Stomach (tissue), 8 donors: ENCODE measurements at regions not wholly inside any gene's neighbourhood (a gene's known extent, or its start where the extent isn't known, plus 50 kb on each side); places are given as distances from the start of the nearest gene placed in this dataset.

Experiments
- DNase-seq, 2 donors: peaks; one replicate each; pipeline versions ENCODE4 v3.0.0 to v3.0.0-alpha.2; 2013 to 2019
- H3K27ac ChIP-seq, 5 donors: fragments of 200-600 bp in 4 of 5; sonication (generic) in 4 of 5; one replicate each; pipeline ENCODE4 v1.5.1; 2013 to 2019; ENCODE audit warnings: mild to moderate bottlenecking in 1 of 5, moderate library complexity in 1 of 5
- H3K27me3 ChIP-seq, 3 donors: fragments of 200-600 bp; sonication (generic); one replicate each; pipeline ENCODE4 v1.5.1; 2017 to 2019; ENCODE audit warnings: mixed run types in 1 of 3
- H3K36me3 ChIP-seq, 4 donors: fragments of 200-600 bp; sonication (generic); 1 replicate in 3 of 4; 2 replicates in 1 of 4; pipeline ENCODE4 v1.5.1; 2016 to 2019
- H3K4me1 ChIP-seq, 4 donors: fragments of 200-600 bp; sonication (generic); one replicate each; pipeline ENCODE4 v1.5.1; 2016 to 2019
- H3K4me3 ChIP-seq, 4 donors: fragments of 200-600 bp; sonication (generic) in 3 of 4; one replicate each; pipeline ENCODE4 v1.5.1; 2016 to 2019; ENCODE audit warnings: mild to moderate bottlenecking in 1 of 4
- H3K9me3 ChIP-seq, 4 donors: fragments of 200-600 bp; sonication (generic); one replicate each; pipeline ENCODE4 v1.5.1; 2016 to 2019
- CTCF ChIP-seq, 7 experiments: fragments of 450-650 bp in 4 of 7; fragments of 200-600 bp in 3 of 7; sonication (generic) in 3 of 7; IDR thresholded peaks; one replicate each; pipeline ENCODE4 v1.5.1; 2016 to 2019; ENCODE audit warnings: antibody characterized with exemption in 7 of 7, control low read depth in 2 of 7, mild to moderate bottlenecking in 1 of 7
- EP300 ChIP-seq: sonication (generic); formaldehyde crosslinking; IDR thresholded peaks from one replicate; pipeline ENCODE4 v1.6.1; 2017; ENCODE audit warnings: antibody characterized with exemption
- POLR2A ChIP-seq, 4 donors: fragments of 450-650 bp; IDR thresholded peaks; one replicate each; pipeline ENCODE4 v1.6.1; 2016; ENCODE audit warnings: antibody characterized with exemption in 4 of 4, control low read depth in 2 of 4, mild to moderate bottlenecking in 1 of 4, moderate library complexity in 1 of 4
- POLR2AphosphoS5 ChIP-seq, 3 donors: sonication (generic); formaldehyde crosslinking; IDR thresholded peaks; one replicate each; pipeline ENCODE4 v1.6.1; 2016; ENCODE audit warnings: antibody characterized with exemption in 3 of 3
- WGBS, 5 donors: extraction: QIAGEN DNeasy Blood & Tissue Kit in 3 of 5; methylation state at CpG; one replicate each; pipeline versions ENCODE4 v1.1.5 to v1.1.7; 2013 to 2018; 5-methylcytosine and 5-hydroxymethylcytosine counted together
- intact Hi-C: fragments of 100-400 bp; cut with DNase I; formaldehyde crosslinking; loops from one replicate; pipeline ENCODE4 v1.15.1; 2023; ENCODE audit warnings: low total_unique reads
- donor health status: healthy with polysubstance abuse.
- donor health status: Bipolar disorder and iron deficiency.
- donor health status: healthy.

DNA sequence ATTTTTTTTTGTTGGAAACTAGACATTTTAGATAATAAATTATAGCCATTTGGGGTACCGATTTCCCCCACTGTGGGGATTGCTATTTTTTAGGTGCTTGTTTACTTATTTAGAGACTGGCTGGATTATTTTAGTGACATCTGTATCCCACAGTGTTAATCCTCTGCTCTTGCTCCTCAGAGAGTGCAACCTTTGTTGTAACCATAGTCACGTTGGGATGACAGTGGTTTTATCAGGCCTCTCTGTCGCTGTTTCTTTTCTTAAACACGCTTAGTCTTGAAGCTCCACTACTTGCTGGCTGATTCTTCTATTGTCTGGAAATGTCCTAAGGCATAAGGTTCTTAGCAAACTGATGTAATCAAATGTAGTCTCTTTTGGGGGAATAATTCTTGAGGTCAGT, 451.6 kb upstream of the SEMA6D start:
- no peak for TF ChIP-seq POLR2AphosphoS5 (IDR thresholded peaks at IDR 0.05)
- H3K9me3 ChIP-seq: peaks cover 0 to 10% (median 5%) of the 10 kb centered on the region in 4 donors
- H3K27me3 ChIP-seq: no peaks in the 10 kb centered on the region
- H3K4me3 ChIP-seq: no peak overlapping the region
- no peaks in the 10 kb centered on the region for H3K4me1 ChIP-seq
- intact Hi-C loops: no loop called here
- 72 to 79% (median 74%) methylated on average over 4 of the region's 4 CpGs for WGBS, 5 donors
- no peak overlapping the region for H3K27ac ChIP-seq
- DNase-seq: no peak
- H3K36me3 ChIP-seq: no peaks in the 10 kb centered on the region

DNA sequence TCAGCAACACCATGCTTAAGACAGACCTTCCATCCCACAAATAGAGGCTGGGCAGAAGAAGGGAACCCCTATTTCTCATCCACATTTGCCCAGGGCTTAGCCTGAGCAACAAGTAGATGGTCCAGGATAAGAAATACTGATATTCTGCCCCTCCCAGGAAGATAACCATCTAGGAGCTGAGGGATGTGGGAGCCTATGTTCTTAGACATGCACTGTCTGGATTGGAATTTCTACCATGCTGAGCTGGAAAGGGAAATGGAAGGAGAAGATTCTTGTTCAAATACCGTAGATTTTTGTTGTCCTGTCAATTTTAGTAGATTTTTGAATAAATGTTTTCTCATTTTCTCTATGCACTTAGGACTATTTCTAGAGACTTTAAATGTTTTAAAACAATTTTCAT, 450.7 kb upstream of the SEMA6D start:
- 73 to 88% (median 82%) methylated on average over 1 of the region's 1 CpG for WGBS, 5 donors
- no peak for TF ChIP-seq CTCF (IDR thresholded peaks at IDR 0.05)
- TF ChIP-seq EP300: no peak
- no peak for TF ChIP-seq POLR2AphosphoS5 (IDR thresholded peaks at IDR 0.05)
- no peak for TF ChIP-seq POLR2A (IDR thresholded peaks at IDR 0.05)
- no peaks in the 10 kb centered on the region for H3K4me1 ChIP-seq

GRCh38 chr15:47273864-47274263, 443.4 kb upstream of the SEMA6D start:
- TF ChIP-seq POLR2AphosphoS5 (IDR thresholded peaks at IDR 0.05) (no peak), POLR2A (IDR thresholded peaks at IDR 0.05) (no peak), CTCF (IDR thresholded peaks at IDR 0.05) (no peak), EP300 (no peak)
- H3K4me1 ChIP-seq: no peaks in the 10 kb centered on the region
- no peaks in the 10 kb centered on the region for H3K27me3 ChIP-seq
- no peak overlapping the region for H3K27ac ChIP-seq
- H3K9me3 ChIP-seq: peaks cover 0 to 16% (median 12%) of the 10 kb centered on the region in 4 donors
- no peaks in the 10 kb centered on the region for H3K36me3 ChIP-seq
- no peak for DNase-seq
- intact Hi-C loops: no loop called here
- no peak overlapping the region for H3K4me3 ChIP-seq
- 83 to 90% (median 85%) methylated on average over 3 of the region's 3 CpGs for WGBS, 5 donors

More for the DNA sequence above, 450.7 kb upstream of the SEMA6D start:
- H3K27me3 ChIP-seq: no peaks in the 10 kb centered on the region
- H3K4me3 ChIP-seq: no peak overlapping the region
- no peak overlapping the region for H3K27ac ChIP-seq
- DNase-seq: no peak
- peaks cover 0 to 10% (median 5%) of the 10 kb centered on the region in 4 donors for H3K9me3 ChIP-seq
- intact Hi-C loops: no loop called here
- H3K36me3 ChIP-seq: no peaks in the 10 kb centered on the region

DNA sequence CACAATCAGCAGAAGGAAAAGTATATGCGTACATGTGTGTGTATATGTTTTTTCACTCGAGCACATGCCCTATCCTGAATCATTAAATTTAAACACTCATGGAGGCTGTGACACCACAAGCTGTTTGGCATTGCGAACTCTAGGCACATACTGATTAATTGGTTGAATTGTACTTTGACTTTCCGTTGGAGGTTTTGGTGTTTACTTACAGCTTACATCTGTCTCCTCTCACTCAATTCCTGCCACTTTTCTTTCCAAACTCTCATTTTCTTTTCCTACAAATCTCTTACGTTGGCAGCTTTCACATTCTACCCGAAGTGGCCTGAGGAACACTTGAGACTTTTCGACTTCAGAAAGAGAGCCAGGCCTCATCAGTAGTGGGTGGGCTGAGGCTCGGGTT, 434.1 kb upstream of the SEMA6D start:
- intact Hi-C loops: no loop called here
- no peaks in the 10 kb centered on the region for H3K27me3 ChIP-seq
- H3K27ac ChIP-seq: no peak overlapping the region
- TF ChIP-seq POLR2A (IDR thresholded peaks at IDR 0.05): no peak
- TF ChIP-seq CTCF (IDR thresholded peaks at IDR 0.05): no peak
- no peak for TF ChIP-seq EP300
- TF ChIP-seq POLR2AphosphoS5 (IDR thresholded peaks at IDR 0.05): no peak
- H3K4me3 ChIP-seq: no peak overlapping the region
- DNase-seq: no peak
- WGBS, 5 donors: 52 to 61% (median 60%) methylated on average over 8 of the region's 8 CpGs
- peaks cover 0 to 7% (median 0%) of the 10 kb centered on the region in 4 donors for H3K9me3 ChIP-seq
- no peaks in the 10 kb centered on the region for H3K36me3 ChIP-seq
- no peaks in the 10 kb centered on the region for H3K4me1 ChIP-seq

DNA sequence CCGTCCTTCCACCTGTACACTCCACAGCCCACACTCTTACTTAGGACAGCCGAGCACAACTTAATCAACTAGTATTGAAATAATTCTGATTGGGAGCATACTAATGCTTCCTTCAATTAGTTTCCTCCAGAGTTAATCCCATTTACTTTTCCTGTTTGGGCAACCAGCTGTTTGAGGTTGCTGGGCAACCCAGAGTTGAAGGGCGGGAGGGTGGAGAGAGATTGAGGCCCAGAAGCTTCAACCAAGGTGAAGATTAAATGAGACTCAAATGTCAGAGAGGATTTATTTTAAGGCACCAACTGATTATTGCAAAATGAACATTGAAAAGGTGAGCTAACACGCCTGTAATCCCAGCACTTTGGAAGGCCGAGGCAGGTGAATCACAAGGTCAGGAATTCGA, 428.5 kb upstream of the SEMA6D start:
- Histone ChIP-seq H3K36me3 (no peaks in the 10 kb centered on the region), H3K4me1 (peaks cover 0 to 15% (median 3%) of the 10 kb centered on the region in 4 donors), H3K9me3 (no peaks in the 10 kb centered on the region), H3K4me3 (no peak overlapping the region), H3K27me3 (no peaks in the 10 kb centered on the region), H3K27ac (no peak overlapping the region)
- peak in 1 of 2 donors; percentile 48 for DNase-seq
- WGBS, 5 donors: 72 to 91% (median 87%) methylated on average over 6 of the region's 6 CpGs
- intact Hi-C loops: no loop called here
- TF ChIP-seq EP300: no peak
- TF ChIP-seq CTCF (IDR thresholded peaks at IDR 0.05): no peak
- TF ChIP-seq POLR2A (IDR thresholded peaks at IDR 0.05): no peak
- no peak for TF ChIP-seq POLR2AphosphoS5 (IDR thresholded peaks at IDR 0.05)
